ENCODE measurements at regions not wholly inside any gene's neighbourhood (a gene's known extent, or its start where the extent isn't known, plus 50 kb on each side); places are given as distances from the start of the nearest gene placed in this dataset.

DNA sequence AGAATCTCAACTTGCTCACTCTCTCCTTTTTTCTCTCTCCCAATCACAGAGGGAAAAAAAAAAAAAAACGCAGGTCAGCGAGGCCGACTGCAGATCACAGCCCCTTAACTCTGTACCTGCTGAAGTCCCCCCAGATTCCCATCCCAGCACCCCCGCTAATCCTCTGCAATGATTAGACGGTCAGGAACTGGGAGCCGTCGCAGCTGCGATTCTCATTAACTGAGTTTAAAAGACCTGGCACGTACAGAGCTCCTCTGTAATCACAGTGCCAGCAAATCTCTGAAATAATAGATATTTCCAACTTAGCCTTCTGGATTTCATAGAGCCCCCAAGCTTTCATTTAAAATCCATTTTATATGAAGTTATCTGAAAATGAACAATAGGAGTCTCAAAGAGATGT is 84.4 kb downstream of the ANKRD60 start:
- no peak for DNase-seq
- no peak overlapping the region for H4K8ac ChIP-seq (replicated peaks; ENCODE audit: insufficient read length, low read depth, low read length)
- no peak overlapping the region for H3K27ac ChIP-seq (ENCODE audit: insufficient read length, low read depth, low read length)
- Mint-ChIP-seq H3K4me3 (no peak overlapping the region), H3K4me1 (peaks cover 9% of the 10 kb centered on the region in 2 experiments; a peak in 3 of 4 replicates), H3K27me3 (ENCODE audit: low read depth) (peaks cover 38% of the 10 kb centered on the region), H3K9me3 (peaks cover 4% of the 10 kb centered on the region in 2 experiments; a peak in 3 of 5 replicates), H3K36me3 (ENCODE audit: insufficient read depth in 1 of 3, low read depth in 3 of 3) (no peaks in the 10 kb centered on the region; a peak in 1 of 7 replicates), H3K27ac (no peak overlapping the region)
- H3K79me1 ChIP-seq (ENCODE audit: insufficient read depth, low read depth, low read length, poor library complexity, severe bottlenecking): no peaks in the 10 kb centered on the region
- no peak overlapping the region for H3K23ac ChIP-seq (ENCODE audit: insufficient read length, low read depth, low read length)
- TF ChIP-seq, protein P1, sequence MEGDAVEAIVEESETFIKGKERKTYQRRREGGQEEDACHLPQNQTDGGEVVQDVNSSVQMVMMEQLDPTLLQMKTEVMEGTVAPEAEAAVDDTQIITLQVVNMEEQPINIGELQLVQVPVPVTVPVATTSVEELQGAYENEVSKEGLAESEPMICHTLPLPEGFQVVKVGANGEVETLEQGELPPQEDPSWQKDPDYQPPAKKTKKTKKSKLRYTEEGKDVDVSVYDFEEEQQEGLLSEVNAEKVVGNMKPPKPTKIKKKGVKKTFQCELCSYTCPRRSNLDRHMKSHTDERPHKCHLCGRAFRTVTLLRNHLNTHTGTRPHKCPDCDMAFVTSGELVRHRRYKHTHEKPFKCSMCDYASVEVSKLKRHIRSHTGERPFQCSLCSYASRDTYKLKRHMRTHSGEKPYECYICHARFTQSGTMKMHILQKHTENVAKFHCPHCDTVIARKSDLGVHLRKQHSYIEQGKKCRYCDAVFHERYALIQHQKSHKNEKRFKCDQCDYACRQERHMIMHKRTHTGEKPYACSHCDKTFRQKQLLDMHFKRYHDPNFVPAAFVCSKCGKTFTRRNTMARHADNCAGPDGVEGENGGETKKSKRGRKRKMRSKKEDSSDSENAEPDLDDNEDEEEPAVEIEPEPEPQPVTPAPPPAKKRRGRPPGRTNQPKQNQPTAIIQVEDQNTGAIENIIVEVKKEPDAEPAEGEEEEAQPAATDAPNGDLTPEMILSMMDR (conservative IDR thresholded peaks at IDR 0.05): no peak
- no peak overlapping the region for H3K9ac ChIP-seq (ENCODE audit: extremely low read depth, insufficient read length, low read length)
- no peaks in the 10 kb centered on the region for H3K4me1 ChIP-seq (ENCODE audit: insufficient read depth, low read length)
- H2BK12ac ChIP-seq (ENCODE audit: insufficient read length, low read depth, low read length): no peak overlapping the region
- no peak overlapping the region for H4K5ac ChIP-seq (ENCODE audit: insufficient read length, low read depth, low read length)
- H2BK120ac ChIP-seq (ENCODE audit: low read depth, low read length, poor library complexity, severe bottlenecking): no peak overlapping the region
- H2BK20ac ChIP-seq (ENCODE audit: low read depth, low read length, poor library complexity, severe bottlenecking): no peak overlapping the region
- no peak overlapping the region for H2BK5ac ChIP-seq (ENCODE audit: insufficient read length, low read length)
- no peak overlapping the region for H3K18ac ChIP-seq (ENCODE audit: insufficient read length, low read depth, low read length)
- no peak overlapping the region for H3T11ph ChIP-seq (ENCODE audit: low read length)
- no peak overlapping the region for H3K4ac ChIP-seq (ENCODE audit: low read depth, low read length)
- H3K79me2 ChIP-seq (ENCODE audit: insufficient read depth, low read length): no peaks in the 10 kb centered on the region
- no peak overlapping the region for H3K14ac ChIP-seq (ENCODE audit: insufficient read depth, low read length)
- no peak overlapping the region for H2AK5ac ChIP-seq (ENCODE audit: insufficient read length, low read length)
- no peak overlapping the region for H3K56ac ChIP-seq (ENCODE audit: insufficient read length, low read depth, low read length)
- no peak overlapping the region; the same call in 1 of the 2 replicates for H2BK15ac ChIP-seq (ENCODE audit: low read depth, low read length)
- H4K91ac ChIP-seq (ENCODE audit: insufficient read length, low read depth, low read length): no peak overlapping the region
- H4K20me1 ChIP-seq (ENCODE audit: control insufficient read depth, insufficient read depth, insufficient read length): no peaks in the 10 kb centered on the region
- no peaks in the 10 kb centered on the region for H3K23me2 ChIP-seq (ENCODE audit: insufficient read length, low read depth, low read length, poor library complexity, severe bottlenecking)
- H3K4me2 ChIP-seq (ENCODE audit: insufficient read depth, insufficient read length, low read length): no peak overlapping the region
- H3K9me3 ChIP-seq (ENCODE audit: control insufficient read depth, low read depth, low read length): no peaks in the 10 kb centered on the region
- H3K27me3 ChIP-seq (ENCODE audit: insufficient read depth, low read length): no peaks in the 10 kb centered on the region
- WGBS (ENCODE audit: extremely low coverage, insufficient read length, low lambda C conversion rate): no CpG with 5 or more reads among the region's 9 CpGs
- H2AFZ ChIP-seq (ENCODE audit: low read length): no peak overlapping the region
